Stimulated activated naive CD8-positive, alpha-beta T cell treated with anti-CD3 and anti-CD28 coated beads, Interleukin-15, Interleukin-2, amounts not matched to agents 100 U/mL and 50 U/mL, for 24 hours (primary cell): ENCODE measurements at regions not wholly inside any gene's neighbourhood (a gene's known extent, or its start where the extent isn't known, plus 50 kb on each side); places are given as distances from the start of the nearest gene placed in this dataset.
"Not testable (repeated sequence)": the region's sequence is repeated elsewhere in the genome, so short reads cannot be mapped to it uniquely, and the experiment has no call there.

Source experiments
- ATAC-seq: fragments of 150-1000 bp; cut with Tn5 transposase; one replicate; pipeline ENCODE4 v1.10.0; 2021
- DNase-seq: peaks from one replicate; pipeline ENCODE4 v3.0.0; 2021

- ATAC-seq (no peak), DNase-seq (no peak)
Observed at GRCh38 chr4:25981749-25982148, 67.7 kb downstream of the SMIM20 start.

GRCh38 chr4:25982962-25983361 is 68.9 kb downstream of the SMIM20 start:
- DNase-seq (no peak), ATAC-seq (no peak)

DNA sequence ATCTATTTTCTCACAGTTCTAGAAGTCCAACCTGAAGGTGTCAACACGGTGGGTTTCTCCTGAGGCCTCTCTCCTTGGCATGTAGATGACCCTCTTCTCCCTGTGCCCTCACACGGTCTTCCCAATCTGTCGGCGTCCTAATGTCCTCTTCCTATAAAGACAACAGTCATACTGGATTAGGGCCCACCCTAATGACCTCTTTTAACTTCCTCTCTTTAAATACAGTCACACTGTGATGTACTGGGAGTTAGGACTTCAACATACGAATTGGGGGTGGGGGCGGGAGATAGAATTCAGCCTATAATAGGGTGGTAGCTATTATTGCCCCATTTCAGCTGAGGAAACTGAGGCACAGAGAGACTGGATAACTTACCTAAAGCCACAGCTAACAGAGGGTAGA is 70.2 kb downstream of the SMIM20 start:
- no peak for ATAC-seq

GRCh38 chr4:25984796-25985195 is 70.8 kb downstream of the SMIM20 start:
- no peak for ATAC-seq
- no peak for DNase-seq

More for the DNA sequence above, 70.2 kb downstream of the SMIM20 start:
- no peak for DNase-seq

DNA sequence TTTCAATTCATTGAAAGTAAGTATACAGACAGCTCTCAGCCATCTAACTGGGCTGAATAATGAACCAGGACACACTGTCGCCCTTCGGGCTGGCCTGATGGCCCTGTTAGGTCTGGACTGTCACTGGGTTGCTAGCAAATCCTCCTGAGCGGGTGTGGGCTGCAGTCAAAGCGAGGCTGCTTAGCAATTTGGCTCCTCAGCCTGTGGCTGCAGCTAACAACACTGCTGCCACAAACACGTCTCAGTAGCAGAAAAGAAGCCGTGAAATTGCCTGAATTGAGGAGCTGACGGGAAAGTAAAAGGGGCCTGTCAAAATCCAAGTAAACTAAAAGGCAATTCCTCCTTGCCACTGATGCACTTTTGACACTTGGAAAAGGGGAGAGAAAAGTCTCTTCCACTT is 72.8 kb downstream of the SMIM20 start:
- ATAC-seq (no peak), DNase-seq (no peak)

GRCh38 chr4:25991340-25991739 is 77.3 kb downstream of the SMIM20 start:
- DNase-seq (no peak), ATAC-seq (no peak)

DNA sequence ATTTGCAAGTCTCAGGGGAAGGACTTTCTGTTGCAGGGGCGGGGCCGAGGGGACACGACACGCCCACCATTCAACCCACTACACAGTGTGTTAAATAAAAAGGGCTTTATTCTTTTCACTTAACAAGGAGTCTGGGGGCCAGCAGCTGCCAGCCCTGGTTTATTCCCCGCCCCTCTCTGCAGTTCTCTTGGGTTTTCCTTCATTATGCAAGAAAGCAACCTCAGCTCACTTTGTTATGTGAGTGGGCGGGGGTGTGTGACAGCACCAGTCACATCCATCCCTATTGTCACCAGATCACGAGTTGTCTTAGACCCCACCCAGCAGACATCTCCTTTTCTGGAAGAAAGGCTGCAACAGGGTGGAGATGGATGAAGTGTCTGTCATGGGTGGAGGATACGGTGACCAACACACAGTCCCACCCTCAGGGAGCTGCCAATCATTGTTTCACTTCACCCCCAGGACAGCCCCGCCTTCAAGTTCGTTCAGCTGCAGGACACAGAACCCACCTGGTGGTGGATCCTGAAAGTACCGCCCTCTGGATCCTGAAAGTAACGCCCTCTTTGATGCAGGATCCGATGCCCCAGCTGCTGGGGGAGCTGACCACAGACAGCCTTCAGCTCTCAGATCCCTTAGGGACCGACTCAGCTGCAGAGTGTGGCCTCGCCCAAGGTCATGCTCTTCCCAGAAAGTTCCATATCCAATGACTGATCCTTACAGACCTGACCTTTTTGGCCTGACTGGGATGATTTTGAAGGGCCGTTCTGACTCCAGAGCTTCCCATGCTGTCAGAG is 79.6 kb downstream of the SMIM20 start:
- ATAC-seq (peak; percentile 51), DNase-seq (peak; percentile 42)

DNA sequence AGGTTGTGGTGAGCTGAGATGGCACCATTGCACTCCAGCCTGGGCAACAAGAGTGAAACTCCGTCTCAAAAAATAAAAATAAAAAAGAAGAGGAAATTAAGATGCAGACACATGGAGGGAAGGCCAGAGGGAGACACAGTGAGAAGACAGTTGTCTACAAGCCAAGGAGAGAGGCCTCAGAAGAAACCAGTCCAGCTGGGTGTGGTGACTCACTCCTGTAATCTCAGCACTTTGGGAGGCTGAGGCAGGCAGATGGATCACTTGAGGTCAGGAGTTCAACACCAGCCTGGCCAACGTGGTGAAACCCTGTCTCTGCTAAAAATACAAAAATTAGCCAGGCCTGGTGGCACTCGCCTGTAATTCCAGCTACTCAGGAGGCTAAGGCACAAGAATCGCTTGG is 80.6 kb downstream of the SMIM20 start:
- not testable (repeated sequence) for DNase-seq, ATAC-seq

- no peak for DNase-seq
Observed at GRCh38 chr4:26000274-26000950, 86.4 kb downstream of the SMIM20 start.

GRCh38 chr4:26001413-26001812 is 87.4 kb downstream of the SMIM20 start:
- DNase-seq: no peak

More at GRCh38 chr4:26000274-26000950, 86.4 kb downstream of the SMIM20 start:
- ATAC-seq: no peak

DNA sequence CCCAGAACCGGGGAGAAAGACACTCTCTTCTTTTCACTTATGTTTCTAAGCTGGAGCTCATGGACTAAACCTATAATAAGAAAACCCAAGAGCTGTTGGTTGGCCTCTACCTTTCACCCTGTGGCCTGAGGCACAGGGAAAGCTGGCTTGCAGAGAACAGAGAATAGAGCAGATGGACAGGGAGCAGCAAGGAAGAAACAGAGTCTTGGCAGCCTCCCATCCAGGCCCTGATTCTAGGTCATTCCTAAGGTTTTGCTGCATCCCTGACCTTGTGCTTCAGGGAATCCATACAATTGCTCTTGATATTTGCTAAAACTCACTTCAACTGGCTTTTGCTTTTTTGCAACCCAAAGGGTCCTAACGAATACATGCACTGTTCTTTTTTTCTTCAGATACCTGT is 87.8 kb downstream of the SMIM20 start:
- ATAC-seq: no peak

More at GRCh38 chr4:26001413-26001812, 87.4 kb downstream of the SMIM20 start:
- no peak for ATAC-seq

DNA sequence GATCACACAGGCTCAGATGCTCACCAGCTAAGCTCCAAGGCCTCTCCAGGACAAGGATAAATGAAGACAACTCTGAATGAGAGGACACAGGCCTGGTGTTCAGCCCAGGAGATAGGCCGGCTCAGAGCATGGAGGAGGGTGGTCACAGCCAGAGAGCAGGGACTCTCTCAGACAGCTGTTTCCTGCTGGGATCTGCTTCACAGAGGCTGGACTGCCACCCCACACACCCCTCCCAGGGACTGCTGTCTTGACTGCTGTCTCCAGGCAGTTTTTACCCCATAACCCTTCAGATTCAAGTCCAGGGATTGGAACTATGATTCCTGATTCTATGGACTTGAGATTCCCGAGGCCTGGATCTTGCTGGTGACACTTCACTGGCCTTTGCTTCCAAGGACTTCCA is 89.0 kb downstream of the SMIM20 start:
- DNase-seq: no peak
- ATAC-seq: no peak

More for the DNA sequence above, 87.8 kb downstream of the SMIM20 start:
- no peak for DNase-seq

DNA sequence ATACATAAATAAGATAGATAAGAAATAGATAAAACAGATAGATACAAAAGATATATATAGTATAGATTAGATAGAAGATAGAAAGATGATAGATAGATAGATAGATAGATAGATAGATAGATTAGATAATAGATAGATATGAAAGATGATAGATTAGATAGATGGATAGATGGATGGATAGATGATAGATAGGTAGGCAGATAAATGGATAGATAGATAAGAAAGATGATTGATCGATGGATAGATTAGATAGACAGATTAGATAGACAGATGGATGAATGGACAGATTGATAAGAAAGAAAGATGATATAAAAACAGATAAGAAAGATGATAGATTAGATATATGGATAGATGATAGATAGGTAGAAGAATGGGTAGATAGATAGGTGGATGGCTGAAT is 90.3 kb downstream of the SMIM20 start:
- ATAC-seq: no peak
- no peak for DNase-seq

GRCh38 chr4:26005764-26006163 is 91.7 kb downstream of the SMIM20 start:
- ATAC-seq: no peak
- DNase-seq: no peak

- ATAC-seq (no peak), DNase-seq (no peak)
Observed at GRCh38 chr4:26008737-26009136, 94.7 kb downstream of the SMIM20 start.

DNA sequence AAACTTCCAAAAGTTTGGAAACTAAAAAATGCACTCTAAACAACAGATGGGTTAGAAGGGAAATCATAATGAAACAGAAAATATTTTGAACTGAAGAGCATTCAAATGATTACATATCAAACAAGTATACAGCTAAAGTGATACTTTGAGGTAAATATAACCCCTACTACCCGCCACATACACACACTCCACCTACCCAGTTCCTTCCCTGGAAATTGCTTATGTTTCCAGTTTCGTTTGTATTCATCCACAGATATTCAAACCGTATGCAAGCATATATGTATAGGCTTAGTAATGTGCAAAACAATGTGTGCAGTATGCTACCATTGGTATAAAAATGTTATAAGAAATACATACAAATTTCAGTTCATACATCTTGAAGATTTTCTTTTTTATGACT is 95.5 kb downstream of the SMIM20 start:
- ATAC-seq: no peak
- DNase-seq: no peak

- ATAC-seq (no peak), DNase-seq (no peak)
Observed at GRCh38 chr4:26010304-26010703, 96.3 kb downstream of the SMIM20 start.

GRCh38 chr4:26013629-26014028 is 99.6 kb downstream of the SMIM20 start:
- no peak for ATAC-seq
- no peak for DNase-seq

DNA sequence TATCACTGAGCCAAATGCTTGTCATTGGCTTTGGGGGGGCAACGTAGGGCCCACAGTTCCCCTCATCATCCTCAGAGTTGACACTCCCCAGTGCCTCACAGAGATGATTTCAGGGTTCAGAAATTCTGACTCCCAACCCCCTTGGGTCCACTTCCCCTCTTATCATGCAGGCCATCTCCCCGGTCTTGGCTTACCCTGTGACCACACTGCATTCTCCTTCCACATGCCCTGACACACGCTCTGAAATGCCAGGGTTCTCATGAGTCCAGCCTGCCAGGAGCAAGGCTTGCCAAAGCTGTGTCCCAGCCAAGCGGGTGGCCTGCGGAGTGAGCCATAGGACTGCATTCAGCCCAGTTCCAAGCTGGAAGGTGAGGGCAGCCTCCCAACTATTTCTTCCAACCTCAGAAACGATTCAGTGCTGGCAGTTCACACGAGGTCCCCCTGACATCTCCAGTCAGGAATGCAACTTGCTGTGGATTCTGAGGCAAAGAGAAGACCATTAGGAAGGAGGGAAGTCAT is 101.2 kb downstream of the SMIM20 start:
- no peak for ATAC-seq
- DNase-seq: no peak

GRCh38 chr4:26015906-26016305 is 101.9 kb downstream of the SMIM20 start:
- no peak for DNase-seq

GRCh38 chr4:26017531-26017930 is 103.5 kb downstream of the SMIM20 start:
- ATAC-seq (no peak), DNase-seq (no peak)

More at GRCh38 chr4:26015906-26016305, 101.9 kb downstream of the SMIM20 start:
- ATAC-seq: no peak

DNA sequence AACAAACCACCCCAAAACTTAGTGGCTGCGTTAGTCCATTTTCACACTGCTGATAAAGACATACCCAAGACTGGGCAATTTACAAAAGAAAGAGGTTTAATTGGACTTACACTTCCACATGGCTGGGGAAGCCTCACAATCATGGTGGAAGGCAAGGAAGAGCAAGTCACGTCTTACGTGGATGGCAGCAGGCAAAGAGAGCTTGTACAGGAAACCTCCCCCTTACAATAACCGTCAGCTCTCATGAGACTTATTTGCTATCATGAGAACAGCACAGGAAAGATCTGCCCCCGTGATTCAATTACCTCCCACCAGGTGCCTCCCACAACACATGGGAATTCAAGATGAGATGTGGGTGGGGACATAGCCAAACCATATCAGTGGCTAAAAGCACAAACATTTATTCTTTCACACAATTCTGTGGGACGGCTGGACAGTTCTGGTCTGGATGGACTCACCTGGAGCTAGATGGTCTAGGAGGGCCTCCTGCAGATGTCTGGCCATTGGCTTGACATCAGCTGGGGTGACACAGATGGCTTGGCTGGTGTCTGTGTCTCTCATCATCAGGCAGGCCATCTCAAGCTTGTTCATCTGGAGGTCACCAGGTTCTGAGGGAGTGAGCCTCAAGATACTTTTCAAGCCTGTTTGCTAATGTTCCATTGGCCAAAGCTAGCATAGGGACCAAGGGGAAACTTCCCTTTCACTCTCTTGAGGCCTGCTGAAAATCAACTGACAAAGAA is 104.1 kb downstream of the SMIM20 start:
- ATAC-seq, DNase-seq: not testable (repeated sequence)
